Fibroblast of peridontal ligament (primary cell): ENCODE measurements at regions not wholly inside any gene's neighbourhood (a gene's known extent, or its start where the extent isn't known, plus 50 kb on each side); places are given as distances from the start of the nearest gene placed in this dataset.
"Not testable (repeated sequence)": the region's sequence is repeated elsewhere in the genome, so short reads cannot be mapped to it uniquely, and the experiment has no call there.

Source experiments
- DNase-seq: peaks from one replicate; pipeline ENCODE4 v3.0.0-alpha.2; 2010; ENCODE audit errors: extremely low read depth

GRCh38 chr7:149995369-149996026, 121.7 kb downstream of the ATP6V0E2 start:
- not testable (repeated sequence) for DNase-seq

- not testable (repeated sequence) for DNase-seq
Measured at GRCh38 chr7:150000780-150001599, 127.2 kb downstream of the ATP6V0E2 start.

GRCh38 chr7:150003304-150003810, 129.6 kb downstream of the ATP6V0E2 start:
- no peak for DNase-seq

GRCh38 chr7:150003973-150004372, 130.2 kb downstream of the ATP6V0E2 start:
- not testable (repeated sequence) for DNase-seq

DNA sequence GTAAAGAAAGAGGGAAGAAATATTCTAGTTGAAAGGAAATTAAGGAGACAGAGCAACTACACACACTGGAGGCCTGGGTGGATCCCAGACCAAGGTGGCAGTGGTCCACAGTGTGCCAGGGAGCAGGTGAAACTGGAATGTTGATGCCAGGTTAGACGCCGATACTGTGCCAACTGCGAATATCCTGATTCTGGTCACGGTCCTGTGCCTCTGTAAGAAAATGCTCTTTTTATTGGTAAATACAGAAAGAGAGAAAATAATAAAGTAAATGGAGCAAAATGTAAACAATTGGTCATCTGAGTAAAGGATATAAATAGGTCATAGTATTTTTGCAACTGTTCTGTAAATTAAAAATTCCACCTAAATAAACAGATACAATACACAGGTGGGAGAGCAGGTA, 131.1 kb downstream of the ATP6V0E2 start:
- DNase-seq, result not testable (repeated sequence)

- DNase-seq, result not testable (repeated sequence)
Measured at GRCh38 chr7:150009620-150010303, 136.0 kb downstream of the ATP6V0E2 start.

- DNase-seq, result not testable (repeated sequence)
Measured at GRCh38 chr7:150016651-150017189, 143.0 kb downstream of the ATP6V0E2 start.

GRCh38 chr7:150020210-150020609, 146.4 kb downstream of the ATP6V0E2 start:
- not testable (repeated sequence) for DNase-seq

- not testable (repeated sequence) for DNase-seq
Measured at GRCh38 chr7:150024550-150025490, 151.1 kb downstream of the ATP6V0E2 start.

DNA sequence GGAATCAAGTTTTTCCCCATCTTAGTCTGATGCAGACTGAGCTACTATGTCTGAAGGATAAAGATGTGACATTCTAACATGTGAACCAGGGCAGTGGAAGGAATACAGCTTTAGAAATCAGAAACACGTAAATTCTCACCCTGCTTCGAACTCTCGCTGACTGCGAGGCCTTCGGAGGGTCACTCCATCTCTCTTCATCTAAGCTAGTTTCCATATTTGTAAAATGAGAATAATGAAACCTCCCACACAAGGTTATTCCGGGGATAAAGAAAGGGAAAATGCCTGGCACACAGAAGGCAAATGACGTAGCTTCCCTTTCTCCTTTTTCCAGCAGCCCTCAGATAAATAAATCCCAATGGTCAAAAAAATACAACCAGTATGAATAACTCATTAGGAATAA, 152.0 kb downstream of the ATP6V0E2 start:
- DNase-seq, result not testable (repeated sequence)

GRCh38 chr7:150028344-150029012, 154.7 kb downstream of the ATP6V0E2 start:
- not testable (repeated sequence) for DNase-seq

- not testable (repeated sequence) for DNase-seq
Measured at GRCh38 chr7:150029013-150029389, 155.2 kb downstream of the ATP6V0E2 start.

GRCh38 chr7:150031733-150032132, 158.0 kb downstream of the ATP6V0E2 start:
- DNase-seq, result not testable (repeated sequence)

DNA sequence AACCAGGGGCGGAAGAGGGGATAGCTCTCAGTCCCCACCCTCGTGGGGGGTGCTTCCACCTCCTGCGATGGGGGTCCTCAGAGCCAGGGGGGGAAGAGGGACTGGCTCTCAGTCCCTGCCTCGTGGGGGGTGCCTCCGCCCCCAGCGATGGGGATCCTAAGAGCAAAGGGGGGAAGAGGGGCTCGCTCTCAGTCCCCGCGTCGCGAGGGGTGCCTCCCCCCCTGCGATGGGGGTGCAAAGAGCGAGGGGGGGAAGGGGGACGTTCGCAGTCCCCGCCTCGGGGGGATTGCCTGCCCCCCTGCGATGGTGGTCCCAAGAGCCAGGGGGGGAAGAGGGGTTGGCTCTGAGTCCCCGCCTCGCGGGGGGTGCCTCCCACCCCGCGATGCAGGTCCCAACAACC, 159.9 kb downstream of the ATP6V0E2 start:
- not testable (repeated sequence) for DNase-seq

GRCh38 chr7:150035769-150036168, 162.0 kb downstream of the ATP6V0E2 start:
- DNase-seq, result not testable (repeated sequence)

GRCh38 chr7:150039061-150039460, 165.3 kb downstream of the ATP6V0E2 start:
- not testable (repeated sequence) for DNase-seq

- not testable (repeated sequence) for DNase-seq
Measured at GRCh38 chr7:150042281-150042680, 168.5 kb downstream of the ATP6V0E2 start.

GRCh38 chr7:150044771-150045170, 171.0 kb downstream of the ATP6V0E2 start:
- peak; percentile 0 for DNase-seq

GRCh38 chr7:150045596-150045995, 171.8 kb downstream of the ATP6V0E2 start:
- peak; percentile 12 for DNase-seq
